ENCODE measurements at regions not wholly inside any gene's neighbourhood (a gene's known extent, or its start where the extent isn't known, plus 50 kb on each side); places are given as distances from the start of the nearest gene placed in this dataset.

DNA sequence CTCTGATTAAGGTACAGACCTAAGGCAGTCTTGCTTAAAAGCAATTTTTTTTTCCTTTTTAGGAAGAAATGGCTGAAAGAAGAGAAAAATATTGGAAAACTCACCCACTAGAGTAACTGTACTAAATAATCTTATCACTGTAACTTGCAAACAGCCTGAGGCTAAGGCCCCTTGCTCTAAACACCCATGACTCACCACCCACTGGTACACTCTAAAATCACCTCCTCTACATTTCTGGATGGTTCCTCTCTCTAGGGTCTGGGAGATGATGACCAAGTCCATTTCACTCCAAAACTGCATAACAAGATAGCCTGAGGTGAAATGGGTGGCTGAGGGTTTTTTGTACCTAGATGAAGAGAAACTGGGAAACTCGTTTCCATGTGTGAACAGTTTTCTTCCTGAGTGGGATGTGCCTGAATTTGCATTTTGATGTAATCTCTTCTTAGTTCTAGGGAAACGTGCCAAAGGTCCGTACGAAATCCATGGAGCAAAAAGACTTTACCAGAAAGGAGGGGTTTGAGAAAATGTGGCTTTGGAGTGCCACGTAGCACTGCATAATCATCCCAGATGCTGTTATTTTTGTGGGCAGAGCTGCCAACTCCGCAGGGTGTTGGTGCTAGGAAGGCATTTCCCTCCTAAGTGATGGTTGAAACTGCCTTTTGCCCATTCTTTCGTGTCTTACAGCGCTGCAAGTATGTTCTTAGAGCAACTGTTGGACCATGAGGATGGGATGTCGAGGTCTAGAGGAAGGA lies 113.5 kb upstream of the C10orf90 start:
- TF ChIP-seq, protein P1, sequence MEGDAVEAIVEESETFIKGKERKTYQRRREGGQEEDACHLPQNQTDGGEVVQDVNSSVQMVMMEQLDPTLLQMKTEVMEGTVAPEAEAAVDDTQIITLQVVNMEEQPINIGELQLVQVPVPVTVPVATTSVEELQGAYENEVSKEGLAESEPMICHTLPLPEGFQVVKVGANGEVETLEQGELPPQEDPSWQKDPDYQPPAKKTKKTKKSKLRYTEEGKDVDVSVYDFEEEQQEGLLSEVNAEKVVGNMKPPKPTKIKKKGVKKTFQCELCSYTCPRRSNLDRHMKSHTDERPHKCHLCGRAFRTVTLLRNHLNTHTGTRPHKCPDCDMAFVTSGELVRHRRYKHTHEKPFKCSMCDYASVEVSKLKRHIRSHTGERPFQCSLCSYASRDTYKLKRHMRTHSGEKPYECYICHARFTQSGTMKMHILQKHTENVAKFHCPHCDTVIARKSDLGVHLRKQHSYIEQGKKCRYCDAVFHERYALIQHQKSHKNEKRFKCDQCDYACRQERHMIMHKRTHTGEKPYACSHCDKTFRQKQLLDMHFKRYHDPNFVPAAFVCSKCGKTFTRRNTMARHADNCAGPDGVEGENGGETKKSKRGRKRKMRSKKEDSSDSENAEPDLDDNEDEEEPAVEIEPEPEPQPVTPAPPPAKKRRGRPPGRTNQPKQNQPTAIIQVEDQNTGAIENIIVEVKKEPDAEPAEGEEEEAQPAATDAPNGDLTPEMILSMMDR (IDR thresholded peaks at IDR 0.05): no peak
- TF ChIP-seq POLR2A (IDR thresholded peaks at IDR 0.05) (no peak), EP300 (IDR thresholded peaks at IDR 0.05) (no peak)

Data from tibial nerve (tissue), 4 donors.